ENCODE measurements at regions not wholly inside any gene's neighbourhood (a gene's known extent, or its start where the extent isn't known, plus 50 kb on each side); places are given as distances from the start of the nearest gene placed in this dataset.

DNA sequence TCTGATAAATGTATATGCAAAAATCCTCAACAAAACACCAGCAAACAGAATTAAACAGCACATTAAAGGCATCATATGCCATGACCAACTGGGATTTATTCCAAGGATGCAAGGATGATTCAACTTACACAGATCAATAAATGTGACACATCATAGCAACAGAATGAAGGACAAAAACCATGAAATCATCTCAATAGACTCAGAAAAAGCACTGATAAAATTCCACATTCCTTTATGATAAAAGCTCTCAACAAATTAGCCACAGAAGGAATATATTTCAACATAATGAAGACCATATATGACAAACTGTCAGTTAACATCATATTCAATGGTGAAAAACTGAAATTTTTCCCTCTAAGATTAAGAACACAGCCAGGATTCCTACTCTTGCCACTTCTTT, 691.6 kb downstream of the DIAPH3 start:
- TF ChIP-seq, protein P1, sequence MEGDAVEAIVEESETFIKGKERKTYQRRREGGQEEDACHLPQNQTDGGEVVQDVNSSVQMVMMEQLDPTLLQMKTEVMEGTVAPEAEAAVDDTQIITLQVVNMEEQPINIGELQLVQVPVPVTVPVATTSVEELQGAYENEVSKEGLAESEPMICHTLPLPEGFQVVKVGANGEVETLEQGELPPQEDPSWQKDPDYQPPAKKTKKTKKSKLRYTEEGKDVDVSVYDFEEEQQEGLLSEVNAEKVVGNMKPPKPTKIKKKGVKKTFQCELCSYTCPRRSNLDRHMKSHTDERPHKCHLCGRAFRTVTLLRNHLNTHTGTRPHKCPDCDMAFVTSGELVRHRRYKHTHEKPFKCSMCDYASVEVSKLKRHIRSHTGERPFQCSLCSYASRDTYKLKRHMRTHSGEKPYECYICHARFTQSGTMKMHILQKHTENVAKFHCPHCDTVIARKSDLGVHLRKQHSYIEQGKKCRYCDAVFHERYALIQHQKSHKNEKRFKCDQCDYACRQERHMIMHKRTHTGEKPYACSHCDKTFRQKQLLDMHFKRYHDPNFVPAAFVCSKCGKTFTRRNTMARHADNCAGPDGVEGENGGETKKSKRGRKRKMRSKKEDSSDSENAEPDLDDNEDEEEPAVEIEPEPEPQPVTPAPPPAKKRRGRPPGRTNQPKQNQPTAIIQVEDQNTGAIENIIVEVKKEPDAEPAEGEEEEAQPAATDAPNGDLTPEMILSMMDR (IDR thresholded peaks at IDR 0.05; ENCODE audit: low read length) = no peak
- no peak for TF ChIP-seq EZH2phosphoT487 (IDR thresholded peaks at IDR 0.05; ENCODE audit: low read length)
